Karpas-422 (cell line): ENCODE measurements at regions not wholly inside any gene's neighbourhood (a gene's known extent, or its start where the extent isn't known, plus 50 kb on each side); places are given as distances from the start of the nearest gene placed in this dataset.

Experiments
- DNase-seq: peaks from one replicate; pipeline ENCODE4 v3.0.0-alpha.2; 2015
- H2AFZ ChIP-seq: fragments of 200-600 bp; sonication (generic); 2 replicates; pipeline ENCODE4 v1.6.1; 2014; ENCODE audit warnings: antibody characterized with exemption, low read length, mixed read lengths
- H3K27ac ChIP-seq: fragments of 200-600 bp; sonication (generic); 2 replicates; pipeline ENCODE4 v1.5.1; 2014; ENCODE audit warnings: mild to moderate bottlenecking, low read length, moderate library complexity
- H3K27me3 ChIP-seq: fragments of 200-600 bp; sonication (generic); 2 replicates; pipeline ENCODE4 v1.6.1; 2014; ENCODE audit warnings: low read length, mixed read lengths
- H3K36me3 ChIP-seq: fragments of 200-600 bp; sonication (generic); 2 replicates; pipeline ENCODE4 v1.6.1; 2014; ENCODE audit warnings: low read length, mixed read lengths; ENCODE audit not compliant: insufficient read depth
- H3K4me1 ChIP-seq: fragments of 200-600 bp; sonication (generic); 2 replicates; pipeline ENCODE4 v1.6.1; 2014; ENCODE audit warnings: mild to moderate bottlenecking, low read length, mixed read lengths
- H3K4me2 ChIP-seq: fragments of 200-600 bp; sonication (generic); 2 replicates; pipeline ENCODE4 v1.6.1; 2014; ENCODE audit warnings: low read length, low read depth, mild to moderate bottlenecking; ENCODE audit not compliant: poor library complexity, severe bottlenecking
- H3K4me3 ChIP-seq: fragments of 200-600 bp; sonication (generic); 2 replicates; pipeline ENCODE4 v1.5.1; 2014; ENCODE audit warnings: mild to moderate bottlenecking, antibody characterized with exemption, low read length, mixed read lengths
- H3K79me2 ChIP-seq: fragments of 200-600 bp; sonication (generic); 2 replicates; pipeline ENCODE4 v1.6.1; 2014; ENCODE audit warnings: mild to moderate bottlenecking, low read length, mixed read lengths
- H3K9ac ChIP-seq: fragments of 200-600 bp; sonication (generic); 2 replicates; pipeline ENCODE4 v1.6.0; 2014; ENCODE audit warnings: low read length
- H3K9me2 ChIP-seq: fragments of 200-600 bp; sonication (generic), shearing (Covaris generic); replicated peaks from 2 replicates; pipeline ENCODE4 v1.6.0; 2014; ENCODE audit warnings: mild to moderate bottlenecking, low read length, moderate library complexity; ENCODE audit not compliant: insufficient read depth
- H3K9me3 ChIP-seq: fragments of 300-700, 200-600 bp; sonication (generic); 2 replicates; pipeline ENCODE4 v1.6.1; 2014; ENCODE audit warnings: low read length, mixed read lengths
- H4K20me1 ChIP-seq: fragments of 200-600 bp; sonication (generic); 2 replicates; pipeline ENCODE4 v1.6.1; 2014; ENCODE audit warnings: mild to moderate bottlenecking, antibody characterized with exemption, low read length, low read depth; ENCODE audit not compliant: insufficient read depth

- Histone ChIP-seq H3K27ac (no peak overlapping the region), H3K9me2 (no peaks in the 10 kb centered on the region), H4K20me1 (no peaks in the 10 kb centered on the region), H3K79me2 (no peaks in the 10 kb centered on the region), H3K27me3 (no peaks in the 10 kb centered on the region), H3K4me1 (no peaks in the 10 kb centered on the region), H2AFZ (no peak overlapping the region), H3K4me3 (no peak overlapping the region), H3K9me3 (no peaks in the 10 kb centered on the region), H3K9ac (no peak overlapping the region), H3K36me3 (no peaks in the 10 kb centered on the region), H3K4me2 (no peak overlapping the region)
- DNase-seq, result no peak
Measured at GRCh38 chr9:113795811-113796392, 80.2 kb upstream of the ZNF618 start.

GRCh38 chr9:113796646-113797426 lies 79.3 kb upstream of the ZNF618 start:
- no peak for DNase-seq
- H4K20me1 ChIP-seq, result no peaks in the 10 kb centered on the region
- no peak overlapping the region for H3K4me2 ChIP-seq

GRCh38 chr9:113798062-113799030 lies 77.8 kb upstream of the ZNF618 start:
- Histone ChIP-seq H3K36me3 (no peaks in the 10 kb centered on the region), H3K9me2 (no peaks in the 10 kb centered on the region), H3K4me3 (no peak overlapping the region), H3K9ac (no peak overlapping the region), H3K79me2 (no peaks in the 10 kb centered on the region), H3K9me3 (no peaks in the 10 kb centered on the region), H4K20me1 (no peaks in the 10 kb centered on the region), H3K27me3 (no peaks in the 10 kb centered on the region), H3K4me2 (no peak overlapping the region), H3K27ac (no peak overlapping the region), H3K4me1 (no peaks in the 10 kb centered on the region), H2AFZ (no peak overlapping the region)
- no peak for DNase-seq

More at GRCh38 chr9:113796646-113797426, 79.3 kb upstream of the ZNF618 start:
- Histone ChIP-seq H3K27me3 (no peaks in the 10 kb centered on the region), H3K9ac (no peak overlapping the region), H3K9me3 (no peaks in the 10 kb centered on the region), H3K9me2 (no peaks in the 10 kb centered on the region), H3K4me1 (no peaks in the 10 kb centered on the region), H2AFZ (no peak overlapping the region), H3K36me3 (no peaks in the 10 kb centered on the region), H3K79me2 (no peaks in the 10 kb centered on the region), H3K27ac (no peak overlapping the region), H3K4me3 (no peak overlapping the region)

GRCh38 chr9:113800276-113800675 lies 75.8 kb upstream of the ZNF618 start:
- H3K4me1 ChIP-seq, result no peaks in the 10 kb centered on the region

GRCh38 chr9:113803811-113804589 lies 72.1 kb upstream of the ZNF618 start:
- no peak overlapping the region for H3K4me3 ChIP-seq
- no peak overlapping the region for H2AFZ ChIP-seq

More at GRCh38 chr9:113800276-113800675, 75.8 kb upstream of the ZNF618 start:
- H2AFZ ChIP-seq, result no peak overlapping the region
- H3K27ac ChIP-seq, result no peak overlapping the region
- no peak for DNase-seq
- H3K4me2 ChIP-seq, result no peak overlapping the region
- H3K36me3 ChIP-seq, result no peaks in the 10 kb centered on the region
- H3K9me3 ChIP-seq, result no peaks in the 10 kb centered on the region
- H3K27me3 ChIP-seq, result no peaks in the 10 kb centered on the region
- H3K9me2 ChIP-seq, result no peaks in the 10 kb centered on the region
- no peaks in the 10 kb centered on the region for H4K20me1 ChIP-seq
- no peaks in the 10 kb centered on the region for H3K79me2 ChIP-seq
- no peak overlapping the region for H3K4me3 ChIP-seq
- H3K9ac ChIP-seq, result no peak overlapping the region

GRCh38 chr9:113805486-113806132 lies 70.5 kb upstream of the ZNF618 start:
- Histone ChIP-seq H3K27me3 (no peaks in the 10 kb centered on the region), H3K27ac (no peak overlapping the region), H3K4me2 (no peak overlapping the region), H3K4me1 (no peaks in the 10 kb centered on the region), H3K9ac (no peak overlapping the region), H3K4me3 (no peak overlapping the region), H2AFZ (no peak overlapping the region), H3K36me3 (no peaks in the 10 kb centered on the region), H3K79me2 (no peaks in the 10 kb centered on the region), H4K20me1 (no peaks in the 10 kb centered on the region), H3K9me3 (no peaks in the 10 kb centered on the region), H3K9me2 (no peaks in the 10 kb centered on the region)
- no peak for DNase-seq

More at GRCh38 chr9:113803811-113804589, 72.1 kb upstream of the ZNF618 start:
- Histone ChIP-seq H3K36me3 (no peaks in the 10 kb centered on the region), H3K79me2 (no peaks in the 10 kb centered on the region), H3K9me3 (no peaks in the 10 kb centered on the region), H3K27ac (no peak overlapping the region), H3K4me2 (no peak overlapping the region), H3K27me3 (no peaks in the 10 kb centered on the region), H3K9ac (no peak overlapping the region), H3K4me1 (no peaks in the 10 kb centered on the region), H4K20me1 (no peaks in the 10 kb centered on the region), H3K9me2 (no peaks in the 10 kb centered on the region)
- DNase-seq, result no peak

- H3K27me3 ChIP-seq, result no peaks in the 10 kb centered on the region
- H3K4me2 ChIP-seq, result no peak overlapping the region
- no peak overlapping the region for H3K27ac ChIP-seq
- no peaks in the 10 kb centered on the region for H4K20me1 ChIP-seq
- H3K4me1 ChIP-seq, result no peaks in the 10 kb centered on the region
- H3K9me3 ChIP-seq, result no peaks in the 10 kb centered on the region
- DNase-seq, result peak; percentile 74
- no peaks in the 10 kb centered on the region for H3K9me2 ChIP-seq
- H3K9ac ChIP-seq, result no peak overlapping the region
- no peak overlapping the region for H2AFZ ChIP-seq
- no peaks in the 10 kb centered on the region for H3K79me2 ChIP-seq
- H3K4me3 ChIP-seq, result no peak overlapping the region
- no peaks in the 10 kb centered on the region for H3K36me3 ChIP-seq
Measured at GRCh38 chr9:113807173-113808061, 68.7 kb upstream of the ZNF618 start.
